ENCODE measurements at regions not wholly inside any gene's neighbourhood (a gene's known extent, or its start where the extent isn't known, plus 50 kb on each side); places are given as distances from the start of the nearest gene placed in this dataset.

- Histone ChIP-seq H3K27ac (no peak overlapping the region), H3K4me3 (no peak overlapping the region), H3K36me3 (no peaks in the 10 kb centered on the region), H3K4me1 (peaks cover 0 to 4% (median 0%) of the 10 kb centered on the region in 4 donors), H3K27me3 (no peaks in the 10 kb centered on the region), H3K9me3 (no peaks in the 10 kb centered on the region)
- intact Hi-C loops (cut with DNase I), result no loop called here
- ATAC-seq (no peak), DNase-seq (no peak)
- TF ChIP-seq POLR2A (IDR thresholded peaks at IDR 0.05), result no peak
- no peak for TF ChIP-seq CTCF (IDR thresholded peaks at IDR 0.05)
- WGBS (ENCODE audit: insufficient coverage, low coverage, low lambda C conversion rate, missing lambda C conversion rate), result 56% methylated on average over 1 of the region's 1 CpG
Measured at GRCh38 chr2:215571689-215572088, 135.8 kb upstream of the FN1 start.

- Histone ChIP-seq H3K27ac (no peak overlapping the region), H3K36me3 (no peaks in the 10 kb centered on the region), H3K4me3 (no peak overlapping the region), H3K4me1 (peaks cover 0 to 4% (median 0%) of the 10 kb centered on the region in 4 donors), H3K9me3 (no peaks in the 10 kb centered on the region), H3K27me3 (no peaks in the 10 kb centered on the region)
- intact Hi-C loops (cut with DNase I), result no loop called here
- TF ChIP-seq POLR2A (IDR thresholded peaks at IDR 0.05) (no peak), CTCF (IDR thresholded peaks at IDR 0.05) (no peak)
- WGBS (ENCODE audit: insufficient coverage, low coverage, low lambda C conversion rate, missing lambda C conversion rate), result 100% methylated on average over 5 of the region's 5 CpGs
- DNase-seq, result no peak
- ATAC-seq, result no peak
Measured at GRCh38 chr2:215567504-215567903, 131.6 kb upstream of the FN1 start.

- Histone ChIP-seq H3K4me1 (no peaks in the 10 kb centered on the region), H3K36me3 (no peaks in the 10 kb centered on the region), H3K27ac (no peak overlapping the region), H3K4me3 (no peak overlapping the region), H3K9me3 (no peaks in the 10 kb centered on the region), H3K27me3 (no peaks in the 10 kb centered on the region)
- WGBS (ENCODE audit: insufficient coverage, low coverage, low lambda C conversion rate, missing lambda C conversion rate), result no CpG with 5 or more reads among the region's 2 CpGs
- ATAC-seq (no peak), DNase-seq (no peak)
- intact Hi-C loops (cut with DNase I), result no loop called here
- TF ChIP-seq POLR2A (IDR thresholded peaks at IDR 0.05), result no peak
- no peak for TF ChIP-seq CTCF (IDR thresholded peaks at IDR 0.05)
Measured at GRCh38 chr2:215565897-215566296, 130.0 kb upstream of the FN1 start.

- TF ChIP-seq POLR2A (IDR thresholded peaks at IDR 0.05), result no peak
- no peak for TF ChIP-seq CTCF (IDR thresholded peaks at IDR 0.05)
- Histone ChIP-seq H3K27ac (no peak overlapping the region), H3K36me3 (no peaks in the 10 kb centered on the region), H3K4me1 (no peaks in the 10 kb centered on the region), H3K9me3 (no peaks in the 10 kb centered on the region), H3K4me3 (no peak overlapping the region), H3K27me3 (no peaks in the 10 kb centered on the region)
- no peak for DNase-seq
- ATAC-seq, result no peak
- WGBS (ENCODE audit: insufficient coverage, low coverage, low lambda C conversion rate, missing lambda C conversion rate), result 97% methylated on average over 2 of the region's 2 CpGs
- intact Hi-C loops (cut with DNase I), result no loop called here
Measured at GRCh38 chr2:215557701-215558100, 121.8 kb upstream of the FN1 start.

GRCh38 chr2:215556979-215557378, 121.1 kb upstream of the FN1 start:
- intact Hi-C loops (cut with DNase I), result no loop called here
- H3K4me3 ChIP-seq, result no peak overlapping the region
- no peak overlapping the region for H3K27ac ChIP-seq
- no peaks in the 10 kb centered on the region for H3K4me1 ChIP-seq
- H3K27me3 ChIP-seq, result no peaks in the 10 kb centered on the region
- no peaks in the 10 kb centered on the region for H3K9me3 ChIP-seq
- TF ChIP-seq CTCF (IDR thresholded peaks at IDR 0.05) (no peak), POLR2A (IDR thresholded peaks at IDR 0.05) (no peak)
- H3K36me3 ChIP-seq, result no peaks in the 10 kb centered on the region
- 94% methylated on average over 3 of the region's 3 CpGs for WGBS (ENCODE audit: insufficient coverage, low coverage, low lambda C conversion rate, missing lambda C conversion rate)
- ATAC-seq (no peak), DNase-seq (no peak)

All from right lobe of liver (tissue), 6 donors.